GM21360 (cell line): ENCODE measurements at regions not wholly inside any gene's neighbourhood (a gene's known extent, or its start where the extent isn't known, plus 50 kb on each side); places are given as distances from the start of the nearest gene placed in this dataset.
A peak's percentile ranks its signal among the peaks of the same experiment; 100 is the strongest.

Source experiments
- ATAC-seq: cut with Tn5 transposase; IDR thresholded peaks from one replicate; pipeline ENCODE4 v1.9.1; 2021; ENCODE audit warnings: mild to moderate bottlenecking, moderate library complexity; ENCODE audit not compliant: unreplicated experiment

DNA sequence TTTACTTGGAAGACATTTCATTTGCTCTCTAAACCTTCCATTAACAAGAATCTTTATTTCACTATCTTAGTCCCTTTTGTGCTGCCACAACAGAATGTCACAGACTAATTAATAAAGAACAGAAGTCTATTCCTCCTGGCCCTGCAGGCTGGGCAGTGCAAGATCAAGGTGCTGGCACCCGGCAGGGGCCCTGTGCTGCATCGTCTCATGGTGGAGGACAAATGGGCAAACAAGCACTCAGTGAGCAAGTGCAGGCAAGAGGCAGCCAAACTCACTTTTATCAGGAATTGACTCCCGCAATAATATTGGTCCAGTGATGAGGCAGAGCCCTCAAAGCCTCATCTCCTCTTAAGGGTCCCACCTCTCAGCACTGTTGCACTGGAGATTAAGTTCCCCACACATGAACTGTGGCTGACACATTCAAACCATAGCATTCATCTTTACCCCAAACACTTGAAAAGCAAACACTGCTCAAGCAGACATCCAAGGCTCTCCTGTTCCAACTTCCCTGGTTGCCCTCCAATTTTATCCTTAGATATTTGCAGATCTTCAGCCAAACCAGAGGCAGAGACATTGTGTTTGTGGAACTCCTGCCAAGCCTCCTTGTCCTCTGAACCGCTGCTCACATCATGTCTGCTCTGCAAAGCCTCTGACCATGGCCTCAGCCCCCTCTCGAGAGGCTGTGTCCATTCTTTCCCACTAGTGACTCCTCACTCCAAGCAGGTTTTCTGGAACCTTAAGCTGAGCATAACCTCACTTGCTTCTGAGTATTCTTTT is 404.4 kb upstream of the SOX11 start:
- ATAC-seq: no peak

DNA sequence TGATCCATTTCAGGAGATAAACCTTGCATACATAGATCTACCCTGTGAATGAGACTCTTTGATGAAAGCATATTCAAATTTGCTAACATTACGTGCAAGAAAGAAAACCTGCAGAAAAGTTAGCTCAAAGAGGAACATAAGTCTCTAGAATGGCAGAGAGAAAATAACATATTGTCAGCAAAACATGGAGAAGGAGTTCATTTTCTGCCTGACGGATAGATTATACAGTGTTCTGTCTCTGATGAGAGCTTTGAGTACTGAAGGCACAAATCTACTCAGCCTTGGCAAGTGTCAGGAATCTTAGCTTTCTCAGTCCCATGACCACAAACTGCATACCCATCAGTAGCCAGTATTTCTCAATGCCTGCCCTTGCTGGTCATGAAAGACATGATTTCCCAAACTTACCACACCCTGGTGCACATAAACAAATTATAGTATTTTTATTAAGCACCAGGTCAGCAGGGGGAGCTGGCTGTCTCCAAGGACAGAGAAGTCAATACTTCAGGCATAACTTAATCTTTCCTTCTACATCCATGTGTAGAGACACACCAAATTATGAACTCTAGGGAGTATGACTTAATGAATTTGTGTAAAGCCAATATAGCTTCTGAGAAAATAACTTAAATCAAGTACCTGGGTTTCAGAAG is 401.2 kb upstream of the SOX11 start:
- no peak for ATAC-seq

DNA sequence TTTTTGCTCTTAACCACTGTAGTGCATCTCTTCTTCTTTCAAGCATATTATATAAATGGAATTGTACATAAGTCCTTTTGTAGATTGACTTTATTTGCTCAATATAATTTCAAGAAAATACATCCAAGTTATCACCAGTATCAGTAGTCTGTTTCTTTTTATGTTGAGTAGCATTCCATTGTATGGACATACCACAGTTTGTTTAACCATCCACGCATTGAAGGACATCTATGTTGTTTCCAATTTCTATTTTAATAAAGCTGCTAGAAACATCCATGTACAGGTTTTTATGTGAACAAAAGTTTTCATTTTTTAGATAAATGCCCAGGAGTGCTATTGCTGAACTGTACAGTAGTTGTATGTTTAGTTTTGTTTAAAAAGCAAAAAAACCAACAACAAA is 387.5 kb upstream of the SOX11 start:
- ATAC-seq: no peak

DNA sequence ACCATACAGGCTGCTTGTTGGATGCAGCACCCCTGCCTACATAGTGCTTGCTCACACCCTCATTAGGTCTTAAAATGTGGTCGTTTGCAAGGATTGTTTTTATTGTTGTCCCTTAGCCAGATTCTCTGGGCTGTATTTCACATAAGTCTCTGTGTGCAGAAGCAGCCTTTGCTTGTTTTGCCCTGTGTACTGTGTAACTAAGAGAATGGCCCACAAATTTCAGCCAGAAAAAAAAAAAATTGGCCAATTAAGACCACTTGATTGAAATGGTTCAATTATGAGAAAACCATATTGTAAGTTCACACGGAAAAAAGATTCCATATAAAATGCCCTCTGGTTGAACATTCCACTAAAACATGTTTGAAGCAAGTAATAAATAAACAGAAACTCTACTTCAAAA is 377.1 kb upstream of the SOX11 start:
- ATAC-seq: no peak

DNA sequence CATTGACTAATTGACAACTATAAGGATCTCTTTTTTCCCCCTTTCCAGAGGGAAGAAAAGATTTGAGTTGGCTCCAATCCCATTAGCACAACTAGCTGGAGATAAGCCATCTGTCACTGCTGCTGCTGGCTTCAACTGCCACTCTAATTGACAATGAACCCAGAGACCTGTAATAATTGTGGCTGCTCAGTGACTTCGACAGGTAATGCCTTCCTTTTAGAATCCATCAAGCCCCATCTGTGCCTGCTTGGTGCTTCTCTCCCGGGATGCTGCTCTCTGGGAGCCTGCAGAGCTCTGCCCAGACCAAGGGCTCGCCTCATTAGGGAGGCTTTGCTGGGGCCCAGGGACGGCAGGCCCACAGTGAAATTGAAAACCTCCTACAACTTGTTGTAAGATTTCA is 376.7 kb upstream of the SOX11 start:
- ATAC-seq: no peak

GRCh38 chr2:5316001-5316490 is 376.1 kb upstream of the SOX11 start:
- ATAC-seq: no peak

DNA sequence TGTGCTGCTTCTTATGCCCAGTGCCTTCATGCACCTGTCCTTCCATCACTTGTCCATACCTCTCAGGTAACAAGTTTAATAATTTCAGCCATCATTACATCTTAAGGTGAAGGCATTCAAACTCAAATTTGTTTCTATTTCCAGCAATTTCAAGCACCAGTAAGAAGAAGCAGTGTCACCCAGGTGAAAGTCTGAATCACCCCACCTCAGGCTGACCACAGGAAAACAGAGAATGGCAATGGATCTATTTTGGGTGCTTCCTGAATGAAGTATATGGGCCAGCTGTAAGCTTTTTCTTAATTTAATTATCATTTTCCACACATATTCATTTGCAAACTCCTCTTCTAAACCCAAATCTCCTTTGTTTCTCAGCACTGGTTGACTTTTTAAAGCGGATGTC is 372.7 kb upstream of the SOX11 start:
- no peak for ATAC-seq

GRCh38 chr2:5322396-5322795 is 369.8 kb upstream of the SOX11 start:
- no peak for ATAC-seq

DNA sequence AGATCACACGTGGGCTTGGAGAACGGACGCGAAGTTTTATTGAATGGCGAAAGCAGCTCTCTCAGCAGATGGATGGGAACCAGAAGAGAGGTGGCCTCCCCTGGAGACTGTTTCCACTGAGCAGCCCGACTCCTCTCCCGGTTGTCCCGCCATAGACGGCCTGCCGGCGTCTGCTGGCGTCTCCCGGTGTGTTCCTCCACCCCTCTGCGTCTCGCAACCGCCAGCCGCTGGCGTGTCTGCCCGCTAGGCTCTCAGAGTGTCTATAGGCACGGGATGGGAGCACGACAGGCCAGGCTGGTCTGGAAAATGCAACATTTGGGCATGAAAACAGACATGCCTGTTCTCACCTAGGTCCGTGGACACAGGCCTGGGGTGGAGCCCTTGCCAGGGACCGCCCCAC is 366.7 kb upstream of the SOX11 start:
- ATAC-seq: no peak

- ATAC-seq: no peak
These were observed 363.4 kb upstream of the SOX11 start for GRCh38 chr2:5328826-5329225.

- ATAC-seq: no peak
These were observed 362.4 kb upstream of the SOX11 start for GRCh38 chr2:5329763-5330162.

GRCh38 chr2:5330961-5331360 is 361.2 kb upstream of the SOX11 start:
- ATAC-seq: no peak

DNA sequence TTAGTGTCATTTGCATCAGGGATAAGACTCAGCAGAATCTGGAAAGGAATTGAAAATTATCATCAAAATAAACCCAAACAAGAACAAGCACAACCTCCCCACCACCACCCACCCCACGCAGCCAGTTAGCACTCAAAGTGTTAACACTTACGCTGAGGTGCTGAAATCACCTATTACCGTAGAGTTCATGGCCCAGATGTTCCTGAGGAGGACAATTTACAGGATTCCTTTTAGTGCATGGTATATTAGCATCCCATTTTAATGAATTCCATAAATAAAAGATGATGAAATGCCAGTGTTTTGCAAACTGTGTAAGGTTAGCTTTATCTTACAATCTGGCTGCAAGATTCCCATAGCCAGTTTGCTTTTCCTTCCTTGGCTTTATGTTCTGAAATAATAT is 359.3 kb upstream of the SOX11 start:
- no peak for ATAC-seq

DNA sequence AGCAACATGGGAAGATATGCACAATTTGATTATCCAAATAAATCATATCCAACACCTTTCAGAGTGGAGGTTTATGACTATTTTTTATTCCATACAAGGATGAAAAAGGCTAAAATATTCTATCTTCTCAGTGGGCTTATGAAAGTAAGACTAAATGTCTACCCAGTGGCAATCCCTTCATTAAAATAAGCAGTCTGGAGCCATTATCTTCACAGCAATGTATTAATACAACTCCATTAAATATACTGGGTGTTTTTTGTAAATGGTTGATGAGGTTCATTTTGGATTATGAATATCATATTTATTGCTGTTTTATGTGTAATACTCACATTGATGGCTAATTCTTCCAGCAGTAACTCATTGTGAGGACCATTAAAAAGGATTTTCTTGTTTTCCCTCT is 352.7 kb upstream of the SOX11 start:
- no peak for ATAC-seq

GRCh38 chr2:5343785-5344335 is 348.3 kb upstream of the SOX11 start:
- ATAC-seq: no peak

DNA sequence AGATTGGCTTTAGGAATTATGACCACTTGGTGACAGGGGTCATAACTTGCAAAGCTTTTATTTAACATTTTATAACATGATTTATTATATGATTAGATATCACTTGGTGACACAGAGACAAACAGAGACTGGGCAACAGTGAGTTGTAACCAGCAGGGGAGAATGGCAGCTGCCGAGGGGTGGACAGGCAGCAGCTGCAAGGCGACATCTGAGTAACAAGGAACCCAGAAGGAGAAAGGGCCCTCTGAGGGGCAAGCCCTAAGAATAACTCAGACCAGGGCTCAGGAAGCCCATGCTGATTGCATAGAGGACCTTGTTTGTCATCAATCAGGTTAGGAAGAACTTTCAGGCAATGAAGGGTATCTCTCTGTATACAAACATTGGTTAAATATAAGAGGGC is 339.9 kb upstream of the SOX11 start:
- ATAC-seq: no peak

- no peak for ATAC-seq
These were observed 338.6 kb upstream of the SOX11 start for GRCh38 chr2:5353565-5353964.

GRCh38 chr2:5359397-5359796 is 332.8 kb upstream of the SOX11 start:
- no peak for ATAC-seq

DNA sequence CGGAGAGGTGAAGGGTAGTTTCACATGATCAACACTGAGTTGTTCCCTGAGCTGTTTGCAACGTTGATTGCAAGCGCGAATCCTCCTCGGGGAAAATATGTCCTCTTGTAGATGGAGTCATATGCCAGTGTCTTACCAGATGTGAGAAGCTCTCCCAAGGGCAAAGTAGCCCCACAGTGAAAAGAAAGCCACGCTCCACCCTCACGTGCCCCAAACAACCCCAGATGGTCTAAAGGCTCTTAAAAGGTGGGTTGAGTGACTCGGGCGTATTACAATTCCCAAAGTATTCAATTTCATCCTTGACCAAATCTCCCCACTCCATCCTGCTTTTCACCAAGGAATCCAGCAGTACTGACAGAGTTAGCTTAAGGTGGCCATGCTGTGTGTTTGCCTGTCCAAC is 332.1 kb upstream of the SOX11 start:
- no peak for ATAC-seq

DNA sequence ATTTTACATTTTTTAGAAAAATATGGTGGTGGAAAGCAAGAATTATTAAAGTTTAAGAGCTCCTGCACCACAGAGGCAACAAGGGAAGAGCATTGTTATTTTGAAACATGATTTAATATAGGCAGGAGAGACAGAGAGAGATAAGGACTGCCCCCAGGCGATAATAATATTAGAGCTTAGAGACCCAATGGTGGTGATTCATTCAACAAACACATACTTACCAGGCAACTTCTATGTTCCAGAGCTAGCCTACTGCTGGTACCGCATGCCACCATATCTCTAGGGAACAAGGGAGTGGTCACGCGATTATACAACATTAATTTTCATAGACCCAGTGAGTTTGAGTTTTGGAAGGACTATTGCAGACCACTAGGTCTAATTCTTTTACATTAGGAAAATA is 327.8 kb upstream of the SOX11 start:
- ATAC-seq: no peak

GRCh38 chr2:5365871-5366461 is 326.2 kb upstream of the SOX11 start:
- peak; percentile 93 for ATAC-seq

DNA sequence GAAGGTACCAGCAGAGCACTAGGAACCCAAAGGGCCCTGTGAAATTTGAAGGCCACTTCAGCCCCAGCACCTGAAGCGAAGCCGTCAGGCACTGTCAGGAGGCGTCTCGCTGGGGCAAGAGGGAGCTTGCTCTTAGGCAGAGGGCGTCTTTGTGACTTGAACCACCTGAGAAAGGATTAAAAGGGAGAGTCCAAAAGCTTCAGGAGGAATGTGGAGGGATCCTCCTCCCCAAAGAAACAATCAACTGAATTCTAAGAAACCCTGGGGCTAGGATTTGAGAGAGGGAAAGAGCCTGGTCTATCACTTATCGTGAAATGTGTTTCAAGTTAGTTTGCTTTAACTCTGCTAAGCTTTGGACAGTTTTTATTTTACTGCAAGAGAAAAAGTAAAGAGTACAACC is 324.9 kb upstream of the SOX11 start:
- no peak for ATAC-seq
